CD4-positive, alpha-beta T cell treated with Interleukin-17A for 1 hour (primary cell): ENCODE measurements at regions not wholly inside any gene's neighbourhood (a gene's known extent, or its start where the extent isn't known, plus 50 kb on each side); places are given as distances from the start of the nearest gene placed in this dataset.
"Not testable (repeated sequence)": the region's sequence is repeated elsewhere in the genome, so short reads cannot be mapped to it uniquely, and the experiment has no call there.

Experiments
- DNase-seq: peaks from one replicate; pipeline ENCODE4 v3.0.0-alpha.2; 2020

DNA sequence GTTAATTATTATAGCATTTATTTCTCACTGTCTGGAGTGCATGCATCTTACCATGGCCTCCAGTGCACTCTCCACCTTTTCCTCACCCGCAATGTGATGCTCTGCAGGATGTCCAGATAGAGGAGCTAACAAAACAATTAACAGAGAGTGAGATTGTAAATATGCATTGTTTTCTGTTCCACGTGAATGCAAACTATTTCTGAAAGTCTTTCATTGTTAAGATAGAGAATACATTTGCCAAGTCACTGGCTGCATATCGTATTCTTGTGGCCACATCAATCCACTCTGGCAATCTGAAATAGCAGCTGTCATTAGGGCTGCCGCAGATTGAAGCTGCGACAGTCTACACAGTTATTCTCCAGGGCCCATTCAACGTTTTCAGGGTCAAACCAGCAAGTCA, 143.8 kb downstream of the DUSP10 start:
- DNase-seq = no peak

DNA sequence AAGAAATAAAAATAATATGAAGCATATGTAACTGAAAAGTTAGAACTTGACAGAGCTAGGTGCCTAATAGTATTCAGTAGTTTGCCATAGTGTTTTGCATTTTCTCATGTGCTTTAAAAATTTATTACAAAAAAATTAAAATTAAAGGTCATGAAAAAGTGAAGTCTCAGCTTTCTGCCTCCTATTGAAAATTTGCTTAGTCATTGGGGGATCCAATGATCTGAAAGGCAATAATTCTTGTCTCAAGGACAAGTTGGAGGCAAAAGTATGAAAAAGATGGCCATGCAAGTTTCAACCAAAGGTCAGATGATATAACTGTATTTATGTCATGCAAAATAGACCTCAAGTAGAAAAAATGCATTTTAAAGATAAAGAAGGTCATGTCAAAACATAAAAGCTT, 140.7 kb downstream of the DUSP10 start:
- no peak for DNase-seq

DNA sequence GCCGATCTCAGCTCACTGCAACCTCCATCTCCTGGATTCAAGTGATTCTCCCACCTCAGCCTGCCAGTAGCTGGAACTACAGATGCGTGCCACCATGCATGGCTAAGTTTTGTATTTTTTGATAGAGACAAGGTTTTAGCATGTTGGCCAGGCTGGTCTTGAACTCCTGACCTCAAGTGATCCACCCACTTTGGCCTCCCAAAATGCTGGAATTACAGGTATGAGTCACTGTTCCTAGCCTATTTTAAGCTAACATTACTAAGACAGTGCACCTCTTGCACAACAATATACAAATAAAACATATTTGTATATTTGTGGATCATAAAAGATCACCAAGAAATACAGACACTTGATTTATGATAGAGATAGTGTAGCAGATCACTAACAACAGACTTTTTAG, 139.1 kb downstream of the DUSP10 start:
- DNase-seq = no peak

DNA sequence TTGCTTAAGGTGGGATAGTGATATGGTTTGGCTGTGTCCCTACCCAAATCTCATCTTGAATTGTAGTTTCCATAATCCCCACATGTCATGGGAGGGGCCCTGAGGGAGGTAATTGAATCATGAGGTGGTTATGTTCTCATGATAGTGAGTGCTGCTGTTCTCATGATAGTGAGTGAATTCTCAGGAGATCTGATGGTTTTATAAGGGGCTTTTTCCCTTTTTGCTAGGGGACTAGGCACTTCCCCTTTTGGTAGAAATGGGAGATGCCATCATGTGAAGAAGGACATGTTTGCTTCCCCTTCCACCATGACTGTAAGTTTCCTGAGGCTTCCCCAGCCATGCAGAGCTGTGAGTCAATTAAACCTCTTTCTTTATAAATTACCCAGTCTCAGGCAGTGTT, 137.5 kb downstream of the DUSP10 start:
- not testable (repeated sequence) for DNase-seq

DNA sequence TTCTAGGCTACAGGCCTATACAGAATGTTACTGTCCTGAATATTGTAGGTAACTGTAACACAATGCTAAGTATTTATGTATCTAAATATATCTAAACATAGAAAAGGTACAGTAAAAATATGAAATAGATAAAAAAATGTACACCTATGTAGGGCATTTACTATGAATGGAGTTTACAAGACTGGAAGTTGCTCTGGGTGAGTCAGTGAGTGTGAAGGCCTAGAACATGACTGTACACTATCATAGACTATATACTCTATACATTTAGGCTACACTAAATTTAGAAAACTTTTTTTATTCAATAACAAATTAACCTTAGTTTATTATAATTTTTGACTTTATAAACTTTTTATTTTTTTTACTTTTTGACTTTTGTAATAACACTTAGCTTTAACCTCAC, 136.9 kb downstream of the DUSP10 start:
- DNase-seq = no peak

DNA sequence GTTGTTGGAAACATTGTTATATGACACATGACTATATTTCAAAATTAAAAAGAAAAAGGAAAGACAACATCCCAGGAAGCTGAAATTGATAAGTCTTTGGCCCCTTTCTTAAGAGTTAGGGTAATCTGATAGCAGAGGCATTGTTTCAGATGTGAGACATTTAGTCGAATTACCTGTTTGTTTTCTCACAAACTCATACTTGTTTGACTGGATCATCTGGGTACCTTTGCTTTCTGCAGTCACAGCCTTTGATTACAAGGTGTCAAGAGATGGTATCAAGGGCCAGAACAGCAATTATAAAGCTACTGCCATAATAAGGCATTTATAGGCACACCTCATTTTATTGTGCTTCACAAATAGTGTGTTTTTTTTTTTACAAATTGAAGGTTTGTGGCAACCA, 136.3 kb downstream of the DUSP10 start:
- DNase-seq = no peak

DNA sequence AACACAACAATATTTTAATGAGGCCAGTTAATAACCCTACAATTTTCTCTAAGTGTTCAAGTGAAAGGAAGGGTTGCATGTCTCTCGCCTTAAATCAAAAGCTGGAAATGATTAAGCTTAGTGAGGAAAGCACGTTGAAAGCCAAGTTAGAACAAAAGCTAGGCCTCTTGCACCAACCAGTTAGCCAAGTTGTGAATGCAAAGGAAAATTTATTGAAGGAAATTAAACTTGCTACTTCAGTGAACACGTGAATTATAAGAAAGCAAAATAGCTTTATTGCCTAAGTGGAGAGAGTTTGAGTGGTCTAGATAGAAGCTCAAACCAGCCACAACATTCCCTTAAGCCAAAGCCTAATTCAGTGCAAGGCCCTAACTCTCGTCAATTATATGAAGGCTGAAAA, 135.6 kb downstream of the DUSP10 start:
- DNase-seq = no peak

DNA sequence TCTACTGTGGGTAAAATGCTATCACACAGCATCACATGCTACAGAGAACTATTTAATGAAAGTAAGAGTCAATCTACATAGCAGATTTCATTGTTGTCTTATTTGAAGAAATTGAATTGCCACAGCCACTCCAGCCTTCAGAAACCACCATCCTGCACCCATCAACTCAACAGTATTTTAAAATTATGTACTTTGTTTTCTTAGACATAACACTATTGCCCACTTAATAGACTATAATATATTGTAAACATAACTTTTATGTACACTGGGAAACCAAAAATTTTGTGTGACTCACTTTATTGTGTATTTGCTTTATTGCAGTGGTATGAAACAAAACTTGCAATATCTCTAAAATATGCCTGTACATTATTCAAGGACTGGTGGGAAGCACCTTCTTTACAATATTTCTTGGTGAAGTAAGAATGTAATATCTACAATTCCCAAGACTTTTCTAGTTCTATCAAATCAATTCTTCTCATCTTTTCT, 133.0 kb downstream of the DUSP10 start:
- no peak for DNase-seq

DNA sequence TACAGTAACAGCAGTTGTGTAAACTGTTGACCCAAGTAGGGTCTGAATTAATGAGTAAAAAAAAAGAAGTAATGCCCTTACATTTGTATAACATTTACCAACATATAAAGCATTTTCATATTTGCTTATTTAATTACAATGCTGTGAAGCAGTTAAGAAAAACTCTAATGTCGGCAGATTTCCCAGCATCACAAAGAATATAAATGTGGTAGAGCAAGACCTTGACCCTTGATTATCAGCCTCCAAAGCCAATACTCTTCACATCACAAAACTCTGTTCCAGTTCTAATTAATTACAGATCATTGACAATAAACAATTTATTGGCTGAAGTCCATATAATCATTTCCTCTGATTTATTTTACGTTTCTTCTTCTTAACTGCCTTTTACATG, 130.2 kb downstream of the DUSP10 start:
- DNase-seq = no peak

DNA sequence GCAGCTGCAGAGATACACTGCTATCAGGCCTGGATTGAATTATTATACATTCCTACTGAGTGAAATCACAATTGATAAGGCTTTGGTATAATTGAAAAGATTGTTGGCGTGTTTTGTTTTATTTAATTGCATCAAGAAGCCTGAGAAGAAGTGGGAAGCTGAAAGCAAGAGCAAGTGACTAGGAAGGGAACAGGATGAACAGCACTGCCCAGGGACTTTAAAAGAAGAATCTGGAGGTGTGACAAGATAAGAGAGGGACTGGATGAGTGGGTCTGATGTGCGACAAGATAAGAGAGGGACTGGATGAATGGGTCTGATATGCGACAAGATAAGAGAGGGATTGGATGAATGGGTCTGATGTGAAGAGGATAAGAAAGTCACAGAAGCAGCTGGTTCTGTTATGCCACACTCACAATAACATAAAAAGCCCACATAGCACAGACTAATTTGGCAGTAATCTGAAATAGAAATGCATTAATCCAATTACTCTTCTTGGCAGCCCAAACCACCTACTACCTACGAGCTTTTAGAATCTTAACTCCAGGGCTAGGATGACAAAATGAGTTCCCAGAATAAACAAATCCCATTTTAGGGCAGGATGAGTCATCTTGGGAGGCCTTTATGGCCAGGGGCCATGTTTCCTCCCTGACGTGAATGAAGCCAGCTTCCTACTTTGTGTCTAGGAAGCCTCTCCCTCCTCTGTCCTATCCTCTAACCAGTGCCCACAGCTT, 129.7 kb downstream of the DUSP10 start:
- DNase-seq = no peak

DNA sequence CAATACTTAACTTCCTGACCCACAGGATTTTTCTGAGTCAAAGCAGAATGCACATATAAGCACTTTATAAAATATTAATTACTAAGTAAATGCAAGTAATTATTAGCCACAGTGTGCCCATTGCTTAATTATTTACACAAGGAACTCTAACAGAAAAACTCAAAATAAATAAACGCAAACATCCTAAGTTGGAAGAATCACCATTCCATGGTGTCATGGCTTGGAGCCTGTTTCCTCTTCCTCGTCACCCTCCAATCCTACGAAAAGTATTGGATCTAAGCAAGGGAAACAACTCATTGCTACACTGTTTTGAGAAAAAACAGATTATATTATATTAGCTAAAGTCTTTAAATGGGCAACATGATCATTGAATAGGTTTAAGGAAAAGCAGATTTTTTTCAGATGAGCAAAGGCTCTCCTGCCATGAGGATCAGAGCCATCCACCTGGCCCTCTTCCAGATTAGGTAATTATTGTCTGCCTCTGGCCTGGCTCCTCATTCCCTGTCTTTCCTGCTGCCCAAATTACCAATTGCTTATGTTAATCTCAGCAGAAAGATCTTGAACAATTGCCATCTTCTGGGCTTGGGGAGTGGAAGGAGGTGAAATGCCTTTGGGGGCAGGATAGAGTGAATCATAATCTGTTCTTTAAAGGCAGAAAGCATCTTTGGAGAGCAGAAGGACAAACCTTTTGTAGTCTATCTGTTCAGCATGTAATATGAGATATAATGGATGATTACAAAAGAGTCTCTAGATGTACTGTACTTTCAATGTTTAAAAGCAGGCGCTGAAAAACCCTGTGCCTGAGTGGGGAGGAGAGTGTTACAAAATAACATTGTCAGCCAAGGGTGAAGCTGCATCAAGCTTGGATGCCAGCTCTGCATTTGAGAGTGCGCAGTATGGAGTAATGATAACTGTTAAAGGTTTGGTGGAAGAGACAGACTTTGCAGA, 121.2 kb downstream of the DUSP10 start:
- DNase-seq = no peak

DNA sequence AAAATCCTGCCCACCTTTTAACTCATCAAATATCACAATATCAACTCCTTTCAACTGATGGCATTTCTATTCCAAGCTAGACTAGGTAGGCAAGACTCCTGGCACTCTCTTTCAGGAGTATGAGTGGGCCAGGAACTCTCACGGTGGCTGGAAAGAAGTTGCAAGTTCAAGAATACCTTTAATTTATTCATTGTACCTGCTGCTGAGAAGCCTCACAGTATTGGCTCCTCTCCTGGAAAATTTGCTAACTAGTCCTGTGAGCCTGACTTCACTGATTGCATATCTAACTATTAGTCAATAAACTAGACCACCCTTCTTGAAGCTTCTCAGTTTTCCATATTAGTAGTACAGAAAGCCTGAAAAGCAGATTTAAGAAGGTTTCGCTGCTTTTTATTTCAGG, 120.2 kb downstream of the DUSP10 start:
- no peak for DNase-seq

DNA sequence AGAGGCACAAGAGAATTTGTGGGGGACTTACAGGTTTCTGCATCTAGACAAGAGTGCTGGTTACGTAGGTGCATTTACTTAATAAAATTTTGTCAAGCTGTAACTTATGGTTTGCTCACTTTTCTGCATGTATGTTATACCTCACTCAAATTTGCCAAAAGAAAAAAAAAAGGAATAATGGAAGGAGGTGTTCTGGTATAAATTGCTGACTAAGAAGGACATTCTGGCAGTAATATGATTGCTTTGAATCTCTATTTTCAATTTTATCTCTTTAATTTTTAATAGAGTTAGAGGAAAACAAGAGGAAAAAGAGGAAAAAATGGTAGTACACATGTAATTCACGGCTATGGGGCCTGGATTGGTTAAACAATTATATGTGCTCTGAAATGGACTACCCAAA, 119.5 kb downstream of the DUSP10 start:
- DNase-seq = no peak

DNA sequence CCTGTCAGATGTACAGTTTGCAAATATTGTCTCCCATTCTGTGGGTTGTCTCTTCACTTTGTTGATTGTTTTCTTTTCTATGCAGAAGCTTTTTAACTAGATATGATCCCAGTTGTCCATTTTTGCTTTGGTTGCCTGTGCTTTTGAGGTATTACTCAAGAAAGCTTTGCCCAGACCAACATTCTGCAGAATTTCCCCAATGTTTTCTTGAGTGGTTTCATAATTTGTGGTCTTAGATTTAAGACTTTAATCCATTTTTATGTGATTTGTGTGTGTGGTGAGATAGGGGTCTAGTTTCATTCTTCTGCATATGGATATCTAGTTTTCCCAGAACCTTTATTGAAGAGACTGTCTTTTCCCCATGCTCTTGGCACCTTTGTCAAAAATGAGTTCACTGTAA, 116.9 kb downstream of the DUSP10 start:
- DNase-seq = no peak

DNA sequence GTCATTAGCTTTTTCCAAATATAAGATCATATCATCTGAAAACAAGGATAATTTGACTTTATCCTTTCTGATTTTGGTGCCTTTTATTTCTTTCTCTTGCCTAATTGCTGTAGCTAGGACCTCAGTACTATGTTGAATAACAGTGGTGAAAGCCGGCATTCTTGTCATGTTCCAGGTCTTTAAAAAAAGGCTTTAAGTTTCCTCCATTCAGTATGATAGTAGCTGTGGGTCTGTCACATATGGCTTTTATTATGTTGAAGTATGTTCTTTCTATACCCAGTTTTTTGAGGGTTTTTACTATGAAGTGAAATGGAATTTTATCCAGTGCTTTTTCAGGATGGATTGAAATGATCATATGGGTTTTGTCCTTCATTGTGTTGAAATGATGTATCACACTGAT, 115.8 kb downstream of the DUSP10 start:
- no peak for DNase-seq

DNA sequence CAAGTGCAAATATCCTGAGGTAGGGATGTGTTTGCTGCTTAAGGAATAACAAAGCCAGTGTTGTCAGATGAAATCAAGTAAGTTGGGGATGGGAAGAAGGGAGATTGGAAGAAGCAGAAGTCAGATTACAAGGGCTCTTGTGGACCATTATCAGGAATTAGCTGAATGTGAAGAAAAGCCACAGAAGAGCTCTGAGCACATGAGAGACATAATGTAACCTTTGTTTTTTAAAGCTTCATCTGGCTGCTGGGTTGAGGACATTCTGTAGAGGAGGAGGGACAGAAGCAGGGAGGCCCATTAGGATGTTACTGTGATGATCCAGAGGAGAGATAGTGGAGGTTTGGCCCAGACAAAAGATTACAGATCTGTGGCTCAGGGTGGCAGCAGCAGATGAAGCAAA, 111.7 kb downstream of the DUSP10 start:
- DNase-seq = no peak

DNA sequence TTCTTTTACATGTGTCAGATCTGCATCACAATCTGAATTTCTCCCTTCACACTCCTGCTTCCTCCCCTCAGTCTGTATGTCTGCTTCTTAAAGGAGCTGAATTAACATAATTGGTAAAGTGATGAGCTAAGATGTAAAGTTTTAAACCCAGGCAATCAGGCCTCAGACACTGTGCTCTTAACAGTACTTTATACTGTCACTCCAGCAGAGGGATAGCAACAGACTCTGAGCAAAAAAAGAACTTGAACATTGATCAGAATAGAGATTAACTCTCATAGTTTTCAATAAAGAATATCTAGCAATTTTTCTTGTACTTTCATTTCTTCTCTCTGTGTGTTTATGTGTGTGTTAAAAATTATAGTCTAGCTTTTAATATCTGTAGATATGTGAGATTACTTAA, 110.3 kb downstream of the DUSP10 start:
- DNase-seq = no peak

DNA sequence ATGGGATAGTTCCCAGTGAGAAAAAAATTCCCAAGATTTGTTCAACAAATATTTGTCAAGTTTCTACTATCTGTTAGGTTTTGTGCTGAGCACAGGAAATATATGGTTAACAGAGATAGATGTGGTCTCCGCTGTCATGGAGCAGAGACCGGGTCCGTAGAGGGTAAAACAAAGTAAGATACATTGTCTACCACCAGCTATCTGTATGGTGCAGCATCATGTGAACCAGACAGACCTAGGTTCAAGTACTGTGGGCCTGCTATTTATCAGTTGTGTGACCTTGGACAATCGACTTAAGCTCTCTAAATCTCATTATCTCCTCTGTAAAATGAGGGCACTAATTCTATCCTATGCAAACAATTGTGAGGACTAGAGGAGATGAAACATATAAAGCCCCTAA, 109.8 kb downstream of the DUSP10 start:
- DNase-seq = no peak

DNA sequence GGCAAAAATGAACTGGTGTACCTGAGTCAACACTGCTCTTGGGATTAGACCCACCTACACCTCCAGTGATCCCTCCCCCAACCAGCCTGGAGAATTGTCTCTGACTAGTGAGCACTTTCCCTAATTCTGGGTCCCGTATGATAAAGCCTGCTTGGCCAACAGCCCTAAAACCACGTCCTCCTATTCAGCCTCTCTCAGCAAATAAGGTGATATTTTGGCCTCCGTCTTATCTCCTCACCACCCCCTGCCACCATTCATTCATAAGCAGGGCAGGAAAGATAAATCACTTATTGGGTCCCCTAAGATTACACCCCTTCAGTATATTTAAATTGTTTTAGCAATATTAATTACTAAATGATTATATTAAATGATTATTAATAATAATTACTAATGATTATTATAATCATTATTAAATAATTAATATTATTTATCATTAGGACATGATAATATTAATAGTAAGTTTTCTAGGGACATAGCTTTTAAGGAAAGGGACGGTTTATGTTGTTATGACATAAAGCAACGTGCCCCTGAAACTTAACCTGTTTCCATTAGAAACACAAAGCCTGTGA, 108.0 kb downstream of the DUSP10 start:
- DNase-seq = no peak

DNA sequence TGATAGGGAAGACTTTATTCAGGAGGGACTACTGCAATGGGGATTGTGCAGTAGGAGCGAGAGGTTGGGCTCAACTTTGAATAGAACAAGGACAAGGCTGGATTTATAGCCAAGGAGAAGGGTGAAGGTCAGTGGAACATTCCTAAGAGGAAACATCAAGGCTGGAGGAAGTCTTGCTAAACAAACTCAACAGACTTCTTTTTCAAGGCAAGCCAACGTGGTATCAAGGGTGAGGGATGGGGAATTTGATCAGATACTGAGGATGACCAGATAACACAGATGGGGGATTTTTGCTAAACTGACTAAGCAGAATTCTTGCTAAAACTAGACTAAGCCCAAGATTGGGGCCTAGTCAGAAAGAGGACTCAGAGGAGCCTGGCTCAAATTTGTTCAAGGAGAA, 107.3 kb downstream of the DUSP10 start:
- no peak for DNase-seq

DNA sequence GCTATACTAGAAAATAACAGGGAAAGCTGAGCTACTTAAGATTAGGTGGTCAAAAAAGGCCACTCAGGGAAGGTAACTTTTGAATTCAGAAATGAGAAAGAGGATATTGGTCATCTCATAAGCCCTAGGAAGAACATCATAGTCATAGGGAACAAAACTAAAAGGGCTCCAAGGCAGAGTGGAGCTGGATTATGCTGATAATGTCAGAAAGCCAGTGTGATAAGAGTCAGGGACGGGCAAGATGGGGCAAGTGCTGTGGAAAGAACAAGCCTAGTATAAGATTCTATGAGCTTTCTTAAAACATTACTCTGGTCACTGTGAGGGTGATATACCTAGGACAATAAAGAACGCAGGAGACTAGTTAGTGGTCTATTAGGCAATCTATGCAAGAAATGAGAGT, 106.6 kb downstream of the DUSP10 start:
- no peak for DNase-seq

DNA sequence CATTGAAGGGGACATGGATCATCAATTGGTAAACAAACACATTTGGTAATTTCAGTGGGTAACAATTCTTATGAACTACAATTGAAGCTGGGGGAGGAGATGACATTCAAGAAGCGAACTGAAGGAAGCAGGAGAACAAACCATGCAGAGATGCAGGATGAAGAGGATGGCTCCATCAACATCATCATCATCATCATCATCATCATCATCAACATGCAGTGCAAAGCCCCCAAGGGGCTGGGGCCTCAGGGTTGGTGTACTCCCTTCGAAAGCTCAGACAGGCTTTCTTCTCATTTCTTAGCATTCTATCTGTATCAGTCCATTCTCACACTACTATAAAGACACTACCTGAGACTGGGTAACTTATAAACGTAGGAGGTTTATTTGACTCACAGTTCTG, 105.8 kb downstream of the DUSP10 start:
- no peak for DNase-seq

DNA sequence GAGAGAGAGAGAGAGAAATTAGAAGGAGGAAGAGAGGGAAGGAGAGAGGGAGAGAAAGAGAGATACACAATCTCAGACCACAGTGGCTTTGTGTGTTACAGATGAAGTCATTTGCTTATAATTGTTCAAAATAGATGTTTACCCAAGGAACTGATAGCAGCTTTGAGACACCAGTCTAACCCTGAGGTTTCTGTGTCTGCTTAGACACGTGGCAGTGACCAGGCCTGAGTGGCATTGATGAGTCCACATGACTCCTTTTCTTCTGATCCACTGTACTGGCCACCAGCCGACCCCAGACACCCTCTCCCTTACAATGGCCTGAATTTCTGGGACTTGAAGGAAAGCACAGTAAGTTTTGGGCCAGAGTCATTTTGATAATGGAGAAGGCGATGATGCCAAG, 104.9 kb downstream of the DUSP10 start:
- DNase-seq = no peak

DNA sequence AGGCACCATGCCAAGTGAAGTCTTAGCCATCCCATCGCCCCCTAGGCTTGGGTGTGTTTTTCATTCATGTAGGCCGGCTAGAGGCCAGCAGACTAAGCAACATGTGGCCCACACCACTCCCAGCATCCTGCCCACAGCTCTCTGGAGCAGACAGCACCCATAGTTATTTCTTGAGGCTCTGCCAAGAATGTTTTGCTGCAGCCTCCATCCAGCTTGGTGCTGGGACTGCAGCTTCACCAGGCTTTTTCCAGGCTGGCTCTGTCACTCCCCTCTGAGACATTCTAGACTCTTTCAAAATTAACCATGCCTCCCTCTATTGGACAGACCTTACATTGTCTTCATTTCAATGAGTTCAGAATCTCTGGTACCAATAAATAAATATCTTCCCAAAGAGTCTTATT, 104.2 kb downstream of the DUSP10 start:
- DNase-seq = no peak
